ENCODE measurements at regions not wholly inside any gene's neighbourhood (a gene's known extent, or its start where the extent isn't known, plus 50 kb on each side); places are given as distances from the start of the nearest gene placed in this dataset.

DNA sequence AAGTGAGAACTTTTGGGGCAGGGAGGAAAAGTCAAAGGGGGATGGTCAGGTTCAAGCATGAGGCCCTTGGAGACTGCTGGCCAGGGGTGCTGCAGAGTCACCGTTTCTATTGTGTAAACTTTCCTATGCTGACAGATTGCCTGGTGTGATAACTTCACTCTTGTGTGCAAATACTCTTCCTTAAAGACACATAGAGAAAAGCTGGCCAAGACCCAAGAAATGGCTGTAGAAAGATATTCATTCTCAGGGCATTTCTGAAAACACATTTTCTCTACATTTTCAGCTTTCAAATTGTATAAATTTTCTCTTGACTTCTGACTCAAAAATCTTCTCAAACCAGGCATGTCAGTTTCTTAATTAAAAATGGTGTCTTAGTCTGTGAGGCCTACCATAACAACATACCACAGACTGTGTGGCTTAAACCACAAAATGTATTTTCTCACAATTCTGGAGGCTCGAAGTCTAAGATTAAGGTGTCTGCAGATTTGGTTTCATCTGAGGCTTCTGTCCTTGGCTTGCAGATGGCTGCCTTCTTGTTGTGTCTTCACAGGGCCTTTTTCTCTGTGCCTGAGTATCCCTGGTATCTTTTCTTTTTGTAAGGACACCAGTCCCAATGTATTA is 304.5 kb downstream of the KCNRG start:
- H3K36me3 ChIP-seq, result no peaks in the 10 kb centered on the region
- intact Hi-C loops (cut with DNase I), result no loop called here
- no peaks in the 10 kb centered on the region for H3K27me3 ChIP-seq
- no peak overlapping the region for H3K27ac ChIP-seq
- H3K4me1 ChIP-seq, result peaks cover 8% of the 10 kb centered on the region
- DNase-seq (ENCODE audit: extremely low spot score in 2 of 2), result no peak
- H3K4me3 ChIP-seq, result no peak overlapping the region
- no peaks in the 10 kb centered on the region for H3K9me3 ChIP-seq
- TF ChIP-seq, protein P1, sequence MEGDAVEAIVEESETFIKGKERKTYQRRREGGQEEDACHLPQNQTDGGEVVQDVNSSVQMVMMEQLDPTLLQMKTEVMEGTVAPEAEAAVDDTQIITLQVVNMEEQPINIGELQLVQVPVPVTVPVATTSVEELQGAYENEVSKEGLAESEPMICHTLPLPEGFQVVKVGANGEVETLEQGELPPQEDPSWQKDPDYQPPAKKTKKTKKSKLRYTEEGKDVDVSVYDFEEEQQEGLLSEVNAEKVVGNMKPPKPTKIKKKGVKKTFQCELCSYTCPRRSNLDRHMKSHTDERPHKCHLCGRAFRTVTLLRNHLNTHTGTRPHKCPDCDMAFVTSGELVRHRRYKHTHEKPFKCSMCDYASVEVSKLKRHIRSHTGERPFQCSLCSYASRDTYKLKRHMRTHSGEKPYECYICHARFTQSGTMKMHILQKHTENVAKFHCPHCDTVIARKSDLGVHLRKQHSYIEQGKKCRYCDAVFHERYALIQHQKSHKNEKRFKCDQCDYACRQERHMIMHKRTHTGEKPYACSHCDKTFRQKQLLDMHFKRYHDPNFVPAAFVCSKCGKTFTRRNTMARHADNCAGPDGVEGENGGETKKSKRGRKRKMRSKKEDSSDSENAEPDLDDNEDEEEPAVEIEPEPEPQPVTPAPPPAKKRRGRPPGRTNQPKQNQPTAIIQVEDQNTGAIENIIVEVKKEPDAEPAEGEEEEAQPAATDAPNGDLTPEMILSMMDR (IDR thresholded peaks at IDR 0.05), result no peak
- TF ChIP-seq POLR2A (IDR thresholded peaks at IDR 0.05), result no peak
- TF ChIP-seq POLR2AphosphoS5 (IDR thresholded peaks at IDR 0.05; ENCODE audit: insufficient read depth in 1 of 2, low read depth in 1 of 2), result no peak

- Histone ChIP-seq H3K27me3 (no peaks in the 10 kb centered on the region), H3K27ac (no peak overlapping the region), H3K4me1 (peaks cover 8% of the 10 kb centered on the region), H3K36me3 (no peaks in the 10 kb centered on the region), H3K4me3 (no peak overlapping the region), H3K9me3 (no peaks in the 10 kb centered on the region)
- intact Hi-C loops (cut with DNase I), result no loop called here
- no peak for DNase-seq (ENCODE audit: extremely low spot score in 2 of 2)
- TF ChIP-seq POLR2AphosphoS5 (IDR thresholded peaks at IDR 0.05; ENCODE audit: insufficient read depth in 1 of 2, low read depth in 1 of 2) (no peak), POLR2A (IDR thresholded peaks at IDR 0.05) (no peak)
- TF ChIP-seq, protein P1 (IDR thresholded peaks at IDR 0.05), result no peak
These were observed 305.1 kb downstream of the KCNRG start for GRCh38 chr13:50320271-50320862.

- no peaks in the 10 kb centered on the region for H3K9me3 ChIP-seq
- peaks cover 8% of the 10 kb centered on the region for H3K4me1 ChIP-seq
- intact Hi-C loops (cut with DNase I), result no loop called here
- TF ChIP-seq POLR2AphosphoS5 (IDR thresholded peaks at IDR 0.05; ENCODE audit: insufficient read depth in 1 of 2, low read depth in 1 of 2) (no peak), POLR2A (IDR thresholded peaks at IDR 0.05) (no peak)
- TF ChIP-seq, protein P1 (IDR thresholded peaks at IDR 0.05), result no peak
- no peak overlapping the region for H3K4me3 ChIP-seq
- DNase-seq (ENCODE audit: extremely low spot score in 2 of 2), result no peak
- no peak overlapping the region for H3K27ac ChIP-seq
- H3K27me3 ChIP-seq, result no peaks in the 10 kb centered on the region
- H3K36me3 ChIP-seq, result no peaks in the 10 kb centered on the region
These were observed 306.8 kb downstream of the KCNRG start for GRCh38 chr13:50322006-50322405.

DNA sequence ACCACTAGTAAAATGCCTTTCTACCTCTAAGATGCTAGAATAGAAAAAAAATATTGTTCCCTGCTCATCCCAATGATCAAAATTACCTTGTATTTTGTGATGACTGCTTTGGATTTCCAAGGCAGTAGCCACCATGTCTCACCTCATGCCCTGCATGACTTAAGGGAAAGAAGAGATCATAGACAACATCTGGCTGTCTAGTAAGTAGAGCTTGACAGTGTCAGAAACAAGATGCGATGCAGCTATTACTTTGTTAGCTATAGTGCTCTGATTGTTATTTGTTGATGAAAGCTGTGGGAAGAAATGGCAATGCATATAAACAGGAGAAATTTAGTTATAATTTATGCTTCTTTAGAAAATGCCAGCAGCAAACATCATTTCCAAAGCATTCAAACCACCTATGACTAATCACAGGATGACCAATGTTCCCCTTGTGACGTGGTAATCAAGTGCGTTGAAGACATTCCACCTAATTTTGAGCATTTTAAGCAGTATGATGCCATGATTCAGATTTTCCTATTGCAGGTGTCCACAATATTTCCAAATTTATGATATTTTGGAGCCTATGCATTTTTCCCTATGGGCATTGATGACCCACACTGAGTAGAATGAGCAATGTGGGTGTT is 308.3 kb downstream of the KCNRG start:
- Histone ChIP-seq H3K4me3 (no peak overlapping the region), H3K4me1 (peaks cover 8% of the 10 kb centered on the region), H3K9me3 (no peaks in the 10 kb centered on the region), H3K27me3 (no peaks in the 10 kb centered on the region), H3K27ac (no peak overlapping the region), H3K36me3 (no peaks in the 10 kb centered on the region)
- no peak for TF ChIP-seq POLR2AphosphoS5 (IDR thresholded peaks at IDR 0.05; ENCODE audit: insufficient read depth in 1 of 2, low read depth in 1 of 2)
- TF ChIP-seq, protein P1 (IDR thresholded peaks at IDR 0.05), result no peak
- TF ChIP-seq POLR2A (IDR thresholded peaks at IDR 0.05), result no peak
- intact Hi-C loops (cut with DNase I), result no loop called here
- DNase-seq (ENCODE audit: extremely low spot score in 2 of 2), result no peak

GRCh38 chr13:50326271-50326670 is 311.0 kb downstream of the KCNRG start:
- no peak overlapping the region for H3K27ac ChIP-seq
- intact Hi-C loops (cut with DNase I), result no loop called here
- DNase-seq (ENCODE audit: extremely low spot score in 2 of 2), result no peak

More at GRCh38 chr13:50326271-50326670, 311.0 kb downstream of the KCNRG start:
- Histone ChIP-seq H3K36me3 (no peaks in the 10 kb centered on the region), H3K4me1 (no peaks in the 10 kb centered on the region), H3K27me3 (no peaks in the 10 kb centered on the region), H3K4me3 (no peak overlapping the region), H3K9me3 (no peaks in the 10 kb centered on the region)
- TF ChIP-seq POLR2A (IDR thresholded peaks at IDR 0.05), result no peak
- TF ChIP-seq, protein P1 (IDR thresholded peaks at IDR 0.05), result no peak
- TF ChIP-seq POLR2AphosphoS5 (IDR thresholded peaks at IDR 0.05; ENCODE audit: insufficient read depth in 1 of 2, low read depth in 1 of 2), result no peak

All from vagina (tissue), 2 donors.